PC-3 (cell line): ENCODE measurements at regions not wholly inside any gene's neighbourhood (a gene's known extent, or its start where the extent isn't known, plus 50 kb on each side); places are given as distances from the start of the nearest gene placed in this dataset.

Experiments
- ATAC-seq: fragments of 200-7000 bp; cut with Tn5 transposase; 2 replicates; pipeline ENCODE4 v1.9.1; 2020; ENCODE audit warnings: mild to moderate bottlenecking, moderate library complexity
- BruUV-seq: library from RNA; stranded (reverse); fragments of 400-500 nt; replicated peaks from 2 replicates; lab custom pipeline; 2021; lab: Mats Ljungman, UMichigan
- CTCF ChIA-PET: fragments of 300-600 bp; sonication (Branson Sonifier 250); formaldehyde crosslinking; loops from one replicate; lab custom pipeline; 2022; ENCODE audit warnings: antibody characterized with exemption; lab: Charles Lee
- POLR2A ChIA-PET: fragments of 300-600 bp; sonication (Branson Sonifier 250); formaldehyde crosslinking; loops from one replicate; lab custom pipeline; 2022; ENCODE audit warnings: antibody characterized with exemption; ENCODE audit not compliant: unreplicated experiment; lab: Charles Lee
- DNase-seq: peaks from one replicate; pipeline ENCODE4 v3.0.0-alpha.2; 2015
- H2AFZ ChIP-seq: fragments of 300-600 bp; sonication (generic); 2 replicates; pipeline ENCODE4 v1.6.0; 2016; ENCODE audit warnings: antibody characterized with exemption, low read length
- H3F3A ChIP-seq: fragments of 300-600 bp; sonication (generic); one replicate; pipeline ENCODE4 v1.6.0; 2017; ENCODE audit warnings: antibody characterized with exemption, low read length, control low read depth, mild to moderate bottlenecking; ENCODE audit not compliant: unreplicated experiment
- H3K27ac ChIP-seq: fragments of 300-600 bp; sonication (generic); 2 replicates; pipeline ENCODE4 v1.5.1; 2016; ENCODE audit warnings: mild to moderate bottlenecking, low read length
- H3K27me3 ChIP-seq: fragments of 300-600 bp; sonication (generic); 2 replicates; pipeline ENCODE4 v1.6.1; 2016; ENCODE audit warnings: low read length, mixed read lengths
- H3K36me3 ChIP-seq: fragments of 300-600 bp; sonication (generic); 2 replicates; pipeline ENCODE4 v1.6.1; 2016; ENCODE audit warnings: low read depth, mixed run types, low read length, mixed read lengths
- H3K4me1 ChIP-seq: fragments of 300-600 bp; sonication (generic); 2 replicates; pipeline ENCODE4 v1.5.1; 2016; ENCODE audit warnings: low read length; ENCODE audit not compliant: insufficient read depth
- H3K4me2 ChIP-seq: fragments of 300-600 bp; sonication (generic); 2 replicates; pipeline ENCODE4 v1.6.0; 2016; ENCODE audit warnings: low read length
- H3K4me3 ChIP-seq: fragments of 300-600 bp; sonication (generic); 2 replicates; pipeline ENCODE4 v1.5.1; 2016; ENCODE audit warnings: mild to moderate bottlenecking, low read length, mixed read lengths
- H3K79me2 ChIP-seq: fragments of 300-600 bp; sonication (generic); 2 replicates; pipeline ENCODE4 v1.6.1; 2017; ENCODE audit warnings: low read length, mixed read lengths
- H3K9ac ChIP-seq: fragments of 300-600 bp; sonication (generic); 2 replicates; pipeline ENCODE4 v1.6.0; 2016; ENCODE audit warnings: mild to moderate bottlenecking, low read length
- H3K9me2 ChIP-seq: fragments of 300-600 bp; sonication (generic); replicated peaks from 2 replicates; pipeline ENCODE4 v1.6.1; 2016; ENCODE audit warnings: mixed run types, low read length, mixed read lengths
- H3K9me3 ChIP-seq: fragments of 300-600 bp; sonication (generic); 2 replicates; pipeline ENCODE4 v1.6.1; 2016; ENCODE audit warnings: low read length, mixed read lengths
- H4K20me1 ChIP-seq: fragments of 300-600 bp; sonication (generic); 2 replicates; pipeline ENCODE4 v1.6.1; 2016; ENCODE audit warnings: low read length, mixed read lengths
- CTCF ChIP-seq: fragments of 300-600 bp; sonication (generic); conservative IDR thresholded peaks from 2 replicates; pipeline ENCODE4 v1.5.1; 2017; ENCODE audit warnings: antibody characterized with exemption, low read depth, mild to moderate bottlenecking, low read length
- EZH2 ChIP-seq: fragments of 300-600 bp; sonication (generic); IDR thresholded peaks from one replicate; pipeline ENCODE4 v1.6.1; 2017; ENCODE audit warnings: antibody characterized with exemption, mild to moderate bottlenecking, low read length; ENCODE audit not compliant: unreplicated experiment
- EZH2phosphoT487 ChIP-seq: fragments of 300-600 bp; sonication (generic); IDR thresholded peaks from 2 replicates; pipeline ENCODE4 v1.6.1; 2018; ENCODE audit warnings: mild to moderate bottlenecking, antibody characterized with exemption, low read length, borderline replicate concordance
- intact Hi-C: fragments of 100-400 bp; cut with micrococcal nuclease; formaldehyde crosslinking; loops from 2 replicates; pipeline ENCODE4 v1.9.0; 2023

- no peak for DNase-seq
- Histone ChIP-seq H3F3A (no peaks in the 10 kb centered on the region), H3K9me3 (no peaks in the 10 kb centered on the region), H3K9me2 (no peaks in the 10 kb centered on the region), H3K27ac (no peak overlapping the region), H3K9ac (no peak overlapping the region), H4K20me1 (no peaks in the 10 kb centered on the region), H3K27me3 (no peaks in the 10 kb centered on the region), H3K4me3 (no peak overlapping the region), H3K4me2 (no peak overlapping the region), H2AFZ (no peak overlapping the region), H3K79me2 (no peaks in the 10 kb centered on the region), H3K4me1 (no peaks in the 10 kb centered on the region), H3K36me3 (no peaks in the 10 kb centered on the region)
- intact Hi-C loops, result no loop called here
- POLR2A ChIA-PET, result no interaction called here
- CTCF ChIA-PET, result no interaction called here
- no TSS peak for BruUV-seq
- TF ChIP-seq CTCF (no peak), EZH2 (no peak), EZH2phosphoT487 (no peak)
- no peak for ATAC-seq
These were observed 115.5 kb downstream of the TWIST2 start for GRCh38 chr2:238963161-238963970.

- Histone ChIP-seq H3K4me2 (no peak overlapping the region), H3K4me1 (no peaks in the 10 kb centered on the region), H3K9me2 (no peaks in the 10 kb centered on the region), H2AFZ (no peak overlapping the region), H3K9ac (no peak overlapping the region), H4K20me1 (no peaks in the 10 kb centered on the region), H3K79me2 (no peaks in the 10 kb centered on the region), H3K9me3 (no peaks in the 10 kb centered on the region), H3K36me3 (no peaks in the 10 kb centered on the region), H3K27me3 (no peaks in the 10 kb centered on the region), H3K27ac (no peak overlapping the region), H3K4me3 (no peak overlapping the region), H3F3A (no peaks in the 10 kb centered on the region)
- DNase-seq (no peak), ATAC-seq (no peak)
- BruUV-seq, result no TSS peak
- ChIA-PET CTCF (no interaction called here), POLR2A (no interaction called here)
- no peak for TF ChIP-seq CTCF
- TF ChIP-seq EZH2, result no peak
- no peak for TF ChIP-seq EZH2phosphoT487
- intact Hi-C loops, result no loop called here
These were observed 116.1 kb downstream of the TWIST2 start for GRCh38 chr2:238963971-238964328.

GRCh38 chr2:238964544-238965067 is 116.7 kb downstream of the TWIST2 start:
- Histone ChIP-seq H3K27me3 (no peaks in the 10 kb centered on the region), H2AFZ (no peak overlapping the region), H3K4me3 (no peak overlapping the region), H3K4me2 (no peak overlapping the region), H3F3A (no peaks in the 10 kb centered on the region), H3K36me3 (no peaks in the 10 kb centered on the region), H3K9me2 (no peaks in the 10 kb centered on the region), H3K9me3 (no peaks in the 10 kb centered on the region), H4K20me1 (no peaks in the 10 kb centered on the region), H3K27ac (no peak overlapping the region), H3K79me2 (no peaks in the 10 kb centered on the region), H3K9ac (no peak overlapping the region), H3K4me1 (no peaks in the 10 kb centered on the region)
- ChIA-PET POLR2A (no interaction called here), CTCF (no interaction called here)
- DNase-seq, result no peak
- intact Hi-C loops, result no loop called here
- BruUV-seq, result no TSS peak
- TF ChIP-seq EZH2 (no peak), EZH2phosphoT487 (no peak), CTCF (no peak)
- ATAC-seq, result no peak
